GM18909 (cell line): ENCODE measurements at regions not wholly inside any gene's neighbourhood (a gene's known extent, or its start where the extent isn't known, plus 50 kb on each side); places are given as distances from the start of the nearest gene placed in this dataset.

Source experiments
- ATAC-seq: cut with Tn5 transposase; IDR thresholded peaks from one replicate; pipeline ENCODE4 v1.9.1; 2021; ENCODE audit warnings: mild to moderate bottlenecking; ENCODE audit not compliant: unreplicated experiment, poor library complexity

GRCh38 chr13:72139192-72139591 lies 272.2 kb upstream of the DACH1 start:
- no peak for ATAC-seq

GRCh38 chr13:72132075-72132474 lies 265.1 kb upstream of the DACH1 start:
- no peak for ATAC-seq

- no peak for ATAC-seq
Measured at GRCh38 chr13:72129117-72129516, 262.1 kb upstream of the DACH1 start.

- ATAC-seq: no peak
Measured at GRCh38 chr13:72127031-72127430, 260.0 kb upstream of the DACH1 start.

GRCh38 chr13:72126424-72126823 lies 259.4 kb upstream of the DACH1 start:
- no peak for ATAC-seq

- ATAC-seq: no peak
Measured at GRCh38 chr13:72125561-72125960, 258.6 kb upstream of the DACH1 start.

GRCh38 chr13:72122661-72123255 lies 255.8 kb upstream of the DACH1 start:
- no peak for ATAC-seq

- ATAC-seq: no peak
Measured at GRCh38 chr13:72121466-72121865, 254.5 kb upstream of the DACH1 start.

GRCh38 chr13:72120632-72121031 lies 253.6 kb upstream of the DACH1 start:
- no peak for ATAC-seq

GRCh38 chr13:72113931-72114330 lies 246.9 kb upstream of the DACH1 start:
- no peak for ATAC-seq

- no peak for ATAC-seq
Measured at GRCh38 chr13:72113076-72113475, 246.1 kb upstream of the DACH1 start.

- ATAC-seq: no peak
Measured at GRCh38 chr13:72112216-72112615, 245.2 kb upstream of the DACH1 start.

- no peak for ATAC-seq
Measured at GRCh38 chr13:72109863-72110262, 242.9 kb upstream of the DACH1 start.

GRCh38 chr13:72104656-72105180 lies 237.7 kb upstream of the DACH1 start:
- ATAC-seq: no peak

- ATAC-seq: no peak
Measured at GRCh38 chr13:72101768-72102400, 234.9 kb upstream of the DACH1 start.

- ATAC-seq: no peak
Measured at GRCh38 chr13:72100339-72100738, 233.3 kb upstream of the DACH1 start.

- no peak for ATAC-seq
Measured at GRCh38 chr13:72097568-72097967, 230.6 kb upstream of the DACH1 start.

- ATAC-seq: no peak
Measured at GRCh38 chr13:72093262-72093661, 226.3 kb upstream of the DACH1 start.

GRCh38 chr13:72074663-72075062 lies 207.7 kb upstream of the DACH1 start:
- no peak for ATAC-seq

GRCh38 chr13:72072261-72072660 lies 205.3 kb upstream of the DACH1 start:
- ATAC-seq: no peak

GRCh38 chr13:72071713-72072112 lies 204.7 kb upstream of the DACH1 start:
- ATAC-seq: no peak

GRCh38 chr13:72062566-72062965 lies 195.6 kb upstream of the DACH1 start:
- no peak for ATAC-seq
